ENCODE measurements at regions not wholly inside any gene's neighbourhood (a gene's known extent, or its start where the extent isn't known, plus 50 kb on each side); places are given as distances from the start of the nearest gene placed in this dataset.

- Histone ChIP-seq H3K36me3 (no peaks in the 10 kb centered on the region), H3K27ac (no peak overlapping the region), H3K4me3 (no peak overlapping the region), H3K9me3 (no peaks in the 10 kb centered on the region), H3K4me1 (peaks cover 3 to 28% (median 13%) of the 10 kb centered on the region in 6 donors), H3K27me3 (replicated peaks in 1 of 7) (peaks cover 0 to 16% (median 0%) of the 10 kb centered on the region in 7 donors)
- no peak for DNase-seq
- intact Hi-C loops (cut with DNase I; ENCODE audit: low total_unique reads), result no loop called here
- 88 to 94% (median 91%) methylated on average over 6 of the region's 6 CpGs for WGBS, 5 donors
- TF ChIP-seq POLR2AphosphoS5 (IDR thresholded peaks at IDR 0.05) (no peak), CTCF (IDR thresholded peaks at IDR 0.05 in 8 of 11, conservative IDR thresholded peaks at IDR 0.05 in 3 of 11) (no peak), POLR2A (IDR thresholded peaks at IDR 0.05) (no peak)
These were observed 116.9 kb downstream of the ETS2 start for GRCh38 chr21:38922474-38923235.

GRCh38 chr21:38921511-38922251 lies 116.0 kb downstream of the ETS2 start:
- Histone ChIP-seq H3K27me3 (replicated peaks in 1 of 7) (peaks cover 0 to 16% (median 0%) of the 10 kb centered on the region in 7 donors), H3K27ac (peak overlapping the region in 5 of 8 donors; percentile 13 to 54 (median 43)), H3K36me3 (no peaks in the 10 kb centered on the region), H3K9me3 (no peaks in the 10 kb centered on the region), H3K4me1 (peaks cover 3 to 25% (median 13%) of the 10 kb centered on the region in 6 donors), H3K4me3 (no peak overlapping the region)
- DNase-seq, result no peak
- intact Hi-C loops (cut with DNase I; ENCODE audit: low total_unique reads), result no loop called here
- TF ChIP-seq CTCF (IDR thresholded peaks at IDR 0.05 in 8 of 11, conservative IDR thresholded peaks at IDR 0.05 in 3 of 11) (no peak), POLR2AphosphoS5 (IDR thresholded peaks at IDR 0.05) (no peak), POLR2A (IDR thresholded peaks at IDR 0.05) (no peak)
- WGBS, 5 donors, result 68 to 76% (median 75%) methylated on average over 7 of the region's 7 CpGs

GRCh38 chr21:38920631-38921398 lies 115.1 kb downstream of the ETS2 start:
- Histone ChIP-seq H3K27ac (peak overlapping the region in 5 of 8 donors; percentile 13 to 54 (median 43)), H3K36me3 (no peaks in the 10 kb centered on the region), H3K27me3 (replicated peaks in 1 of 7) (peaks cover 0 to 12% (median 0%) of the 10 kb centered on the region in 7 donors), H3K4me1 (peaks cover 0 to 16% (median 5%) of the 10 kb centered on the region in 6 donors), H3K4me3 (no peak overlapping the region), H3K9me3 (no peaks in the 10 kb centered on the region)
- WGBS, 5 donors, result 54 to 79% (median 61%) methylated on average over 8 of the region's 8 CpGs
- intact Hi-C loops (cut with DNase I; ENCODE audit: low total_unique reads), result no loop called here
- no peak for TF ChIP-seq CTCF (IDR thresholded peaks at IDR 0.05 in 8 of 11, conservative IDR thresholded peaks at IDR 0.05 in 3 of 11)
- no peak for DNase-seq
